CD14-positive monocyte (primary cell): ENCODE measurements at regions not wholly inside any gene's neighbourhood (a gene's known extent, or its start where the extent isn't known, plus 50 kb on each side); places are given as distances from the start of the nearest gene placed in this dataset.

Source experiments
- DNase-seq, 3 donors: peaks; one replicate each; pipeline ENCODE4 v3.0.0-alpha.2; 2011 to 2022
- H2AFZ ChIP-seq: 2 replicates; pipeline ENCODE4 v1.6.0; 2012; ENCODE audit warnings: mild to moderate bottlenecking, low read depth, low read length, inconsistent platforms; ENCODE audit not compliant: insufficient read depth, poor library complexity, severe bottlenecking
- H3K27ac ChIP-seq, 2 donors: 1 replicate in 1 of 2; 2 replicates in 1 of 2; pipeline ENCODE4 v1.5.1; 2012 to 2013; ENCODE audit warnings: low read length in 2 of 2, control low read depth in 1 of 2, inconsistent platforms in 1 of 2, low read depth in 1 of 2, mild to moderate bottlenecking in 1 of 2
- H3K27me3 ChIP-seq, 2 donors: one replicate each; pipeline versions ENCODE4 v1.6.0 to v1.6.1; 2011 to 2013; ENCODE audit warnings: low read length in 2 of 2; ENCODE audit not compliant: control insufficient read depth in 2 of 2, insufficient read depth in 2 of 2
- H3K36me3 ChIP-seq, 2 donors: replicated peaks in 1 of 2; 1 replicate in 1 of 2; 2 replicates in 1 of 2; pipeline versions ENCODE4 v1.5.1 to v1.6.1; 2012 to 2013; ENCODE audit warnings: low read length in 2 of 2, control low read depth in 1 of 2, inconsistent platforms in 1 of 2, mild to moderate bottlenecking in 1 of 2; ENCODE audit not compliant: insufficient read depth in 2 of 2, control insufficient read depth in 1 of 2
- H3K4me1 ChIP-seq, 2 donors: 1 replicate in 1 of 2; 2 replicates in 1 of 2; pipeline versions ENCODE4 v1.5.1 to v1.6.1; 2012 to 2013; ENCODE audit warnings: low read length in 2 of 2, control low read depth in 1 of 2, inconsistent platforms in 1 of 2, mild to moderate bottlenecking in 1 of 2, moderate library complexity in 1 of 2; ENCODE audit not compliant: insufficient read depth in 2 of 2, control insufficient read depth in 1 of 2
- H3K4me2 ChIP-seq: replicated peaks from 2 replicates; pipeline ENCODE3; 2012; ENCODE audit warnings: low read length, moderate library complexity, mild to moderate bottlenecking; ENCODE audit not compliant: poor library complexity, severe bottlenecking; ENCODE audit errors: extremely low read depth
- H3K4me3 ChIP-seq, 3 experiments: fragments of 200-600 bp in 1 of 3; sonication (generic) in 1 of 3; replicated peaks in 1 of 3; 1 replicate in 2 of 3; 2 replicates in 1 of 3; pipeline ENCODE4 v1.5.1; 2011 to 2013; ENCODE audit warnings: low read length in 3 of 3, mild to moderate bottlenecking in 3 of 3, control low read depth in 2 of 3, low read depth in 2 of 3, inconsistent platforms in 1 of 3, moderate library complexity in 1 of 3
- H3K79me2 ChIP-seq: 2 replicates; pipeline ENCODE4 v1.6.0; 2012; ENCODE audit warnings: mild to moderate bottlenecking, control low read depth, inconsistent platforms, low read length, moderate library complexity; ENCODE audit not compliant: insufficient read depth
- H3K9ac ChIP-seq: 2 replicates; pipeline ENCODE4 v1.6.0; 2017; ENCODE audit warnings: low read length, mild to moderate bottlenecking; ENCODE audit not compliant: insufficient read depth, poor library complexity, severe bottlenecking
- H3K9me3 ChIP-seq, 2 donors: replicated peaks in 1 of 2; 1 replicate in 1 of 2; 2 replicates in 1 of 2; pipeline versions ENCODE4 v1.5.1 to v1.6.1; 2012 to 2013; ENCODE audit warnings: low read length in 2 of 2, control low read depth in 1 of 2; ENCODE audit not compliant: control insufficient read depth in 1 of 2, insufficient read depth in 1 of 2
- H4K20me1 ChIP-seq: 2 replicates; pipeline ENCODE4 v1.6.0; 2012; ENCODE audit warnings: mild to moderate bottlenecking, low read length, control low read depth, moderate library complexity; ENCODE audit not compliant: insufficient read depth
- H3K27ac Mint-ChIP-seq, 7 donors: one replicate each; pipeline ENCODE4 v1.8.0; 2020; ENCODE audit warnings: mild to moderate bottlenecking in 7 of 7, mixed read lengths in 7 of 7, moderate library complexity in 6 of 7, inconsistent platforms in 2 of 7
- H3K27me3 Mint-ChIP-seq, 3 donors: one replicate each; pipeline ENCODE4 v1.8.0; 2021 to 2022; ENCODE audit warnings: low read depth in 3 of 3, mild to moderate bottlenecking in 3 of 3, mixed read lengths in 3 of 3, moderate library complexity in 3 of 3, inconsistent platforms in 1 of 3
- H3K36me3 Mint-ChIP-seq, 2 donors: one replicate each; pipeline ENCODE4 v1.8.0; 2020; ENCODE audit warnings: mixed read lengths in 2 of 2, inconsistent platforms in 1 of 2, mild to moderate bottlenecking in 1 of 2
- H3K4me1 Mint-ChIP-seq: one replicate; pipeline ENCODE4 v1.8.0; 2020; ENCODE audit warnings: mild to moderate bottlenecking, mixed read lengths
- H3K4me3 Mint-ChIP-seq, 2 donors: one replicate each; pipeline ENCODE4 v1.8.0; 2020; ENCODE audit warnings: mild to moderate bottlenecking in 2 of 2, mixed read lengths in 2 of 2, moderate library complexity in 1 of 2
- H3K9me3 Mint-ChIP-seq, 7 donors: one replicate each; pipeline ENCODE4 v1.8.0; 2020 to 2022; ENCODE audit warnings: mixed read lengths in 7 of 7, mild to moderate bottlenecking in 6 of 7, moderate library complexity in 6 of 7, inconsistent platforms in 2 of 7
- CTCF ChIP-seq: fragments of 200-600 bp; IDR thresholded peaks from one replicate; pipeline ENCODE4 v1.8.0; 2022; ENCODE audit warnings: antibody characterized with exemption, mild to moderate bottlenecking
- WGBS: methylation state at CpG from one replicate; pipeline ENCODE4 v1.1.5; 2013; ENCODE audit warnings: missing lambda C conversion rate; ENCODE audit not compliant: insufficient coverage; 5-methylcytosine and 5-hydroxymethylcytosine counted together
- intact Hi-C, 2 donors: fragments of 100-400 bp; cut with micrococcal nuclease; formaldehyde crosslinking; loops; one replicate each; pipeline versions ENCODE4 v1.15.0 to v1.15.1; 2023

- Histone ChIP-seq H3K4me3 (no peak overlapping the region), H3K9me3 (no peaks in the 10 kb centered on the region), H2AFZ (no peak overlapping the region), H4K20me1 (no peaks in the 10 kb centered on the region), H3K27me3 (no peaks in the 10 kb centered on the region), H3K79me2 (no peaks in the 10 kb centered on the region), H3K27ac (no peak overlapping the region), H3K36me3 (no peaks in the 10 kb centered on the region), H3K9ac (no peak overlapping the region), H3K4me1 (no peaks in the 10 kb centered on the region), H3K4me2 (no peak overlapping the region)
- intact Hi-C loops, result no loop called here
- H3K4me3 Mint-ChIP-seq, result no peak overlapping the region
- peaks cover 0 to 3% (median 0%) of the 10 kb centered on the region in 7 donors for H3K9me3 Mint-ChIP-seq
- H3K4me1 Mint-ChIP-seq, result no peaks in the 10 kb centered on the region
- H3K27me3 Mint-ChIP-seq, result no peaks in the 10 kb centered on the region
- H3K27ac Mint-ChIP-seq, result no peak overlapping the region
- WGBS, result 70% methylated on average over 4 of the region's 4 CpGs
- no peak for DNase-seq
- no peaks in the 10 kb centered on the region for H3K36me3 Mint-ChIP-seq
- TF ChIP-seq CTCF, result no peak
These were observed 316.6 kb upstream of the UBE2E2 start for GRCh38 chr3:22886439-22887068.

- Mint-ChIP-seq H3K27ac (no peak overlapping the region), H3K4me3 (no peak overlapping the region), H3K9me3 (no peaks in the 10 kb centered on the region), H3K36me3 (no peaks in the 10 kb centered on the region), H3K27me3 (no peaks in the 10 kb centered on the region), H3K4me1 (no peaks in the 10 kb centered on the region)
- no peaks in the 10 kb centered on the region for H3K36me3 ChIP-seq
- no peak overlapping the region for H3K4me3 ChIP-seq
- intact Hi-C loops, result no loop called here
- H3K27ac ChIP-seq, result no peak overlapping the region
- no peak overlapping the region for H2AFZ ChIP-seq
- no CpG with 5 or more reads among the region's 2 CpGs for WGBS
- peak; percentile 26 for TF ChIP-seq CTCF
- no peaks in the 10 kb centered on the region for H3K4me1 ChIP-seq
- no peaks in the 10 kb centered on the region for H4K20me1 ChIP-seq
- no peak for DNase-seq
- no peak overlapping the region for H3K9ac ChIP-seq
- no peak overlapping the region for H3K4me2 ChIP-seq
- no peaks in the 10 kb centered on the region for H3K9me3 ChIP-seq
- H3K79me2 ChIP-seq, result no peaks in the 10 kb centered on the region
- H3K27me3 ChIP-seq, result no peaks in the 10 kb centered on the region
These were observed 315.3 kb upstream of the UBE2E2 start for GRCh38 chr3:22887664-22888291.
